Nephron (organoid): ENCODE measurements at regions not wholly inside any gene's neighbourhood (a gene's known extent, or its start where the extent isn't known, plus 50 kb on each side); places are given as distances from the start of the nearest gene placed in this dataset.

Source experiments
- H3K27ac Mint-ChIP-seq, 3 experiments: 2 replicates each; pipeline ENCODE4 v1.8.0; 2020; ENCODE audit warnings: mixed read lengths in 3 of 3, mild to moderate bottlenecking in 2 of 3, moderate library complexity in 1 of 3
- H3K27me3 Mint-ChIP-seq: 2 replicates; pipeline ENCODE4 v1.8.0; 2021; ENCODE audit warnings: low read depth, mild to moderate bottlenecking, moderate library complexity, mixed read lengths
- H3K36me3 Mint-ChIP-seq: 2 replicates; pipeline ENCODE4 v1.8.0; 2020; ENCODE audit warnings: low read depth, mixed read lengths
- H3K4me1 Mint-ChIP-seq: 2 replicates; pipeline ENCODE4 v1.8.0; 2020; ENCODE audit warnings: mixed read lengths
- H3K4me3 Mint-ChIP-seq, 3 experiments: 2 replicates each; pipeline ENCODE4 v1.8.0; 2020; ENCODE audit warnings: mild to moderate bottlenecking in 3 of 3, mixed read lengths in 3 of 3, moderate library complexity in 2 of 3
- H3K9me3 Mint-ChIP-seq: 2 replicates; pipeline ENCODE4 v1.8.0; 2020; ENCODE audit warnings: mixed read lengths
- TF ChIP-seq, protein P1 (sequence below), 3 experiments: fragments of 200-600 bp; sonication (generic); IDR thresholded peaks; one replicate each; pipeline ENCODE4 v1.5.0; 2021; ENCODE audit warnings: antibody characterized with exemption in 3 of 3; ENCODE audit not compliant: unreplicated experiment in 3 of 3

DNA sequence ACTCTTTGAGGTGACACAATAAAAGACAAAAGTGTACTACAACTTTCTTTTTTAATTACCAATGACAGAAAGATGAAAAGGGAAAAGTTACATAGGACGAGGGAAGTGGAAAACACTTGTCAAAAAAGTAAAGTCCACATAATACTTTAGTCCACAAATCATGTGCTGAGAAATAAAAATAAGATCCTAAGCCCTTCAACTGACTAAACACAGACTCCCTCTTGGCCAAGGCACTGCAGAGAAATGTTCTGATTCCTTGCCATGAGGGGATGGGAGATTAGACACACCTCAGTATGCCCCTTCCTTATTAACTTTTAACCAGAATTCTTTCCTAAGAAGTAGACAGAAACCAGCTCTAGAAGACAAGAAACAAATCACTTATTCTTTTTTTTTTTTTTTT is 59.5 kb upstream of the TGFBR2 start:
- Mint-ChIP-seq H3K4me1 (no peaks in the 10 kb centered on the region), H3K4me3 (no peak overlapping the region)

DNA sequence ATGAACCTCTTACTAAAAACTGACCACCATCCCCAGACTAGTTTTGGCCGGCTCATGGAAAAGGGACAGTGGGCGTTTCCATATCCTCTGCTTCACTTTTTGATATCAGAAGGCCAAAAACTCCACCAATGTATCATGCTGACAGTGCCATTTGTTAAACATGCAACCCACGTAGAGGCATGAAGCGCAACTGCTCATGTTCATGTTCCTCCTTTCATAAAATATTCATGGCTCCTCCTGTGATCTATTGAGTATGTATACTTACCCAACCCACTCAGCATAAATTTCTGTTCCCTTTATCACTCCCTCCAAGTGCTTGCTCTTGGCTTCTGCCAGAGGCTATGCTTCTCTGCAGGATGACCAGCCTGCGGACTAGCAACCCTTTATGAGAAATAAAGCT is 58.7 kb upstream of the TGFBR2 start:
- no peaks in the 10 kb centered on the region for H3K36me3 Mint-ChIP-seq
- H3K27me3 Mint-ChIP-seq: peaks cover 3% of the 10 kb centered on the region
- no peak overlapping the region for H3K4me3 Mint-ChIP-seq
- no peaks in the 10 kb centered on the region for H3K4me1 Mint-ChIP-seq
- TF ChIP-seq, protein P1, sequence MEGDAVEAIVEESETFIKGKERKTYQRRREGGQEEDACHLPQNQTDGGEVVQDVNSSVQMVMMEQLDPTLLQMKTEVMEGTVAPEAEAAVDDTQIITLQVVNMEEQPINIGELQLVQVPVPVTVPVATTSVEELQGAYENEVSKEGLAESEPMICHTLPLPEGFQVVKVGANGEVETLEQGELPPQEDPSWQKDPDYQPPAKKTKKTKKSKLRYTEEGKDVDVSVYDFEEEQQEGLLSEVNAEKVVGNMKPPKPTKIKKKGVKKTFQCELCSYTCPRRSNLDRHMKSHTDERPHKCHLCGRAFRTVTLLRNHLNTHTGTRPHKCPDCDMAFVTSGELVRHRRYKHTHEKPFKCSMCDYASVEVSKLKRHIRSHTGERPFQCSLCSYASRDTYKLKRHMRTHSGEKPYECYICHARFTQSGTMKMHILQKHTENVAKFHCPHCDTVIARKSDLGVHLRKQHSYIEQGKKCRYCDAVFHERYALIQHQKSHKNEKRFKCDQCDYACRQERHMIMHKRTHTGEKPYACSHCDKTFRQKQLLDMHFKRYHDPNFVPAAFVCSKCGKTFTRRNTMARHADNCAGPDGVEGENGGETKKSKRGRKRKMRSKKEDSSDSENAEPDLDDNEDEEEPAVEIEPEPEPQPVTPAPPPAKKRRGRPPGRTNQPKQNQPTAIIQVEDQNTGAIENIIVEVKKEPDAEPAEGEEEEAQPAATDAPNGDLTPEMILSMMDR (IDR thresholded peaks at IDR 0.05; ENCODE audit: unreplicated experiment in 3 of 3): no peak
- peaks cover 2% of the 10 kb centered on the region for H3K9me3 Mint-ChIP-seq
- H3K27ac Mint-ChIP-seq: no peak overlapping the region

More for the DNA sequence above, 59.5 kb upstream of the TGFBR2 start:
- no peak overlapping the region for H3K27ac Mint-ChIP-seq
- H3K36me3 Mint-ChIP-seq: no peaks in the 10 kb centered on the region
- TF ChIP-seq, protein P1 (IDR thresholded peaks at IDR 0.05; ENCODE audit: unreplicated experiment in 3 of 3): no peak
- H3K27me3 Mint-ChIP-seq: peaks cover 3% of the 10 kb centered on the region
- peaks cover 2% of the 10 kb centered on the region for H3K9me3 Mint-ChIP-seq

DNA sequence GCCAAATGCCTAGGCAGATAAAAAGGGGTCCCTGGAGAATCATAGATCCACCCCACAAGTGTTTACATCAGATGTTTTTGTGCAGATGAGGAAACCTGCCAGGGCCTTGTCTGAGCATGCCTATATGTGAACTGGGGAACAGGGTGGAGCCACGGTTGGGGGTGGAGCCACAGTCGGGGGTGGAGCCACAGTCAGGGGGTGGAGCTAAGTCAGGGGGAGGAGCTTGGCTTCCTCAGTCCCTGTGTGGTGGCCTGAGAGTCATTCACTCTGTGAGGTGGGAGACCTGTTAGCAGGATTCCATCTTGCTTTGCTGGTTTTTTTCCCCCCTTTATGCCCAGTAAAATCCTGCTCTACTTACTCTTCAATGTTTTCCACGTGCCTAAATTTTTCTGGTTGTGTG is 57.8 kb upstream of the TGFBR2 start:
- no peaks in the 10 kb centered on the region for H3K27me3 Mint-ChIP-seq
- TF ChIP-seq, protein P1 (IDR thresholded peaks at IDR 0.05; ENCODE audit: unreplicated experiment in 3 of 3): no peak
- no peak overlapping the region for H3K27ac Mint-ChIP-seq
- H3K4me3 Mint-ChIP-seq: no peak overlapping the region
- no peaks in the 10 kb centered on the region for H3K4me1 Mint-ChIP-seq
- no peaks in the 10 kb centered on the region for H3K36me3 Mint-ChIP-seq
- no peaks in the 10 kb centered on the region for H3K9me3 Mint-ChIP-seq

DNA sequence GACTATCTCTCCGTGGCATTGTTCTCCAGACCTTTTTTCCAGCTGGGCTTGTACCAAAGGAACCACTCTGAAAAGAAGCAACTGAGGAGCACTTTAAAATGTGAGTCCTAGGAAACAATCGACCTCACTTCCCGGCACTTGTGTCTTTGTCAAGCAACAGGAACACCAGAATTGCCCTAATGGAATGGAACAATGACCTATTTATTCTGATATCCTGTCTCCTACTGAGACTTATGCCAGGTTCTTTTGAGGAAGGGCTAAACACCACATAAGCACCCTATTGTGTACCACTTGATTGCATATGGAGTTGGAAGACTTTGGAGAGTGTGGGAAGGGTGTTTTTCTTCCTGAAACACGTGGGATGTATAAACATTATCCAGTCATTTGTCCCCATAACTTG is 56.8 kb upstream of the TGFBR2 start:
- Mint-ChIP-seq H3K4me1 (no peaks in the 10 kb centered on the region), H3K27me3 (no peaks in the 10 kb centered on the region), H3K9me3 (no peaks in the 10 kb centered on the region), H3K27ac (no peak overlapping the region), H3K36me3 (no peaks in the 10 kb centered on the region), H3K4me3 (no peak overlapping the region)
- TF ChIP-seq, protein P1 (IDR thresholded peaks at IDR 0.05; ENCODE audit: unreplicated experiment in 3 of 3): no peak

DNA sequence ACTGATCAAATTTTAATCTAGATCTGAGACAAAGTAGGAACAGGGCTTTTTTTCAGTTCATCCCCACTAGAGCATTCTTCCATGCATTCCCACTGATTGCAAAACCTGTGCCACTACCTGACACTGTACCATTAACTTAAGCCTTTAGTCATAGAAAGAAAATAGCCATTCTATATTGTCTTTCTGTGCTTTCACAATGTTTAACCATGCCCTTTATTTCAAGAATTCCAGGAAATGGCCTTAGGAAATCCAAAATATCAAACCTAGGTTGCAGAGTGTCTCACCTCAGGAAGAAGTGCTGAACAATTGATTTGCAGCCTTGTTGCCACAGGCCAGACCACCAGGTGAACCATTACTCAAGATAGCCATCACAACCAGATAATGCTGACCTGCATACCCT is 56.2 kb upstream of the TGFBR2 start:
- no peak overlapping the region for H3K4me3 Mint-ChIP-seq
- no peaks in the 10 kb centered on the region for H3K9me3 Mint-ChIP-seq
- no peak overlapping the region for H3K27ac Mint-ChIP-seq
- H3K4me1 Mint-ChIP-seq: no peaks in the 10 kb centered on the region
- TF ChIP-seq, protein P1 (IDR thresholded peaks at IDR 0.05; ENCODE audit: unreplicated experiment in 3 of 3): no peak
- H3K27me3 Mint-ChIP-seq: no peaks in the 10 kb centered on the region
- H3K36me3 Mint-ChIP-seq: no peaks in the 10 kb centered on the region

DNA sequence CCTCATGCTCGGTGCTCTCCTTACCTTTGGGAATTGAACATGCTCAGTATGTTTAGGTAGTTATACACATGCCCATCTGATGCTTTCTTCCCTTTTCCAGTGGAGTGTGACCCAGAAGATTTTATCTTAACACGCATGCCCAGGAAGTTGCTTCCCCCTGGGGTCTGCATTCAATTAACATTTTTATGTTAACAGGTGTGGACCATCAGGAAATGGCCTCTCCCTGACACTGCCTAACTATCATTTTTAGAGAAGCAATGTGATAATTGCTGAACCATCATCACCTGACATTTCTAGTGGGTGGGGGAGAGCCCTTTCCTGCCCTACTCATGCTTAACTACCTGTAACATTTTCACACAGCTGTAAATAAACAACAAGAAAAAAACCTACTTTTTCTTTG is 55.1 kb upstream of the TGFBR2 start:
- TF ChIP-seq, protein P1 (IDR thresholded peaks at IDR 0.05; ENCODE audit: unreplicated experiment in 3 of 3): no peak
- H3K27ac Mint-ChIP-seq: no peak overlapping the region
- no peaks in the 10 kb centered on the region for H3K27me3 Mint-ChIP-seq
- H3K36me3 Mint-ChIP-seq: no peaks in the 10 kb centered on the region
- no peaks in the 10 kb centered on the region for H3K9me3 Mint-ChIP-seq
- H3K4me3 Mint-ChIP-seq: no peak overlapping the region
- H3K4me1 Mint-ChIP-seq: no peaks in the 10 kb centered on the region
